SK-N-SH (cell line): ENCODE measurements at regions not wholly inside any gene's neighbourhood (a gene's known extent, or its start where the extent isn't known, plus 50 kb on each side); places are given as distances from the start of the nearest gene placed in this dataset.

ENCODE experiments used
- CTCF ChIA-PET: fragments of 300-600, 350-600 bp; formaldehyde crosslinking; extraction: SDS; loops from one replicate; lab custom pipeline; 2021; lab: Yijun Ruan, JAX
- POLR2A ChIA-PET: fragments of 350-600 bp; sonication (Branson Sonifier 250); formaldehyde crosslinking; extraction: SDS; loops from one replicate; lab custom pipeline; 2020; ENCODE audit warnings: antibody characterized with exemption, inconsistent platforms; lab: Yijun Ruan, JAX
- DNase-seq: peaks from one replicate; pipeline ENCODE4 v3.0.0; 2012
- H2AFZ ChIP-seq: fragments of 200-600 bp; sonication (generic); 2 replicates; pipeline ENCODE4 v1.8.1; 2016; ENCODE audit warnings: antibody characterized with exemption, mild to moderate bottlenecking, low read depth
- H3F3A ChIP-seq: fragments of 200-600 bp; sonication (generic); replicated peaks from 2 replicates; pipeline ENCODE3; 2016; ENCODE audit warnings: antibody characterized with exemption, mild to moderate bottlenecking; ENCODE audit not compliant: insufficient read depth
- H3K27ac ChIP-seq, 2 experiments: fragments of 200-500 bp in 1 of 2; fragments of 200-600 bp in 1 of 2; sonication (Bioruptor generic) in 1 of 2; sonication (generic), shearing (Covaris generic) in 1 of 2; 2 replicates each; pipeline versions ENCODE4 v1.5.1 to v1.6.1; 2014 to 2016; ENCODE audit warnings: low read depth in 2 of 2, inconsistent platforms in 1 of 2, low read length in 1 of 2, mild to moderate bottlenecking in 1 of 2, mixed read lengths in 1 of 2
- H3K27me3 ChIP-seq: fragments of 200-600 bp; sonication (generic), shearing (Covaris generic); 2 replicates; pipeline ENCODE4 v1.6.1; 2016; ENCODE audit warnings: mixed run types; ENCODE audit not compliant: insufficient read depth
- H3K36me3 ChIP-seq, 2 experiments: fragments of 200-500 bp in 1 of 2; fragments of 200-600 bp in 1 of 2; sonication (Bioruptor generic) in 1 of 2; sonication (generic) in 1 of 2; replicated peaks in 1 of 2; 2 replicates each; pipeline versions ENCODE3 to v1.5.1; 2014 to 2016; ENCODE audit warnings: low read length in 1 of 2, mild to moderate bottlenecking in 1 of 2; ENCODE audit not compliant: insufficient read depth in 2 of 2, control insufficient read depth in 1 of 2
- H3K4me1 ChIP-seq, 2 experiments: fragments of 200-500 bp in 1 of 2; fragments of 200-600 bp in 1 of 2; sonication (Bioruptor generic) in 1 of 2; sonication (generic), shearing (Covaris generic) in 1 of 2; 2 replicates each; pipeline versions ENCODE4 v1.5.1 to v1.6.1; 2014 to 2016; ENCODE audit warnings: low read depth in 1 of 2, low read length in 1 of 2, mixed run types in 1 of 2; ENCODE audit not compliant: insufficient read depth in 2 of 2, control insufficient read depth in 1 of 2
- H3K4me2 ChIP-seq: fragments of 200-600 bp; sonication (generic), shearing (Covaris generic); 2 replicates; pipeline ENCODE4 v1.6.1; 2017; ENCODE audit warnings: mixed run types
- H3K4me3 ChIP-seq, 2 experiments: fragments of 200-500 bp in 1 of 2; fragments of 200-600 bp in 1 of 2; sonication (Bioruptor generic) in 1 of 2; sonication (generic), shearing (Covaris generic) in 1 of 2; 2 replicates each; pipeline versions ENCODE4 v1.5.1 to v1.8.1; 2014 to 2016; ENCODE audit warnings: low read depth in 2 of 2, inconsistent platforms in 1 of 2, low read length in 1 of 2, mild to moderate bottlenecking in 1 of 2, mixed read lengths in 1 of 2, moderate library complexity in 1 of 2
- H3K79me2 ChIP-seq: fragments of 200-600 bp; sonication (generic); 2 replicates; pipeline ENCODE4 v1.8.1; 2017; ENCODE audit warnings: mild to moderate bottlenecking; ENCODE audit not compliant: insufficient read depth
- H3K9ac ChIP-seq: fragments of 200-600 bp; sonication (generic); 2 replicates; pipeline ENCODE4 v1.6.1; 2017; ENCODE audit warnings: mixed run types
- H3K9me2 ChIP-seq: fragments of 200-600 bp; sonication (generic); 2 replicates; pipeline ENCODE4 v1.6.1; 2017; ENCODE audit warnings: mixed run types
- H3K9me3 ChIP-seq: fragments of 200-600 bp; sonication (generic); 2 replicates; pipeline ENCODE4 v1.6.1; 2017; ENCODE audit warnings: mixed run types, mild to moderate bottlenecking, moderate library complexity
- H4K20me1 ChIP-seq: fragments of 200-600 bp; sonication (generic); 2 replicates; pipeline ENCODE4 v1.6.1; 2017; ENCODE audit warnings: mild to moderate bottlenecking, mixed run types; ENCODE audit not compliant: insufficient read depth
- CHD2 ChIP-seq: fragments of 150-350 bp; IDR thresholded peaks from 2 replicates; pipeline ENCODE4 v1.6.1; 2018; ENCODE audit warnings: low read length; ENCODE audit not compliant: partially characterized antibody
- EZH2phosphoT487 ChIP-seq: fragments of 200-600 bp; sonication (generic); IDR thresholded peaks from 2 replicates; pipeline ENCODE4 v1.6.1; 2017; ENCODE audit warnings: low read depth, mixed run types, mild to moderate bottlenecking, antibody characterized with exemption, moderate library complexity, borderline replicate concordance
- FOSL2 ChIP-seq: IDR thresholded peaks from 2 replicates; pipeline ENCODE4 v1.4.0; 2012; ENCODE audit warnings: low read depth, mild to moderate bottlenecking, moderate library complexity, borderline replicate concordance
- FOXJ3 ChIP-seq: sonication (generic); formaldehyde crosslinking; IDR thresholded peaks from 2 replicates; pipeline ENCODE4 v1.5.1; 2020; ENCODE audit warnings: mild to moderate bottlenecking, missing genetic modification reagents
- GABPA ChIP-seq: IDR thresholded peaks from 2 replicates; pipeline ENCODE4 v1.4.0; 2012; ENCODE audit warnings: low read depth, mild to moderate bottlenecking
- MEF2A ChIP-seq: IDR thresholded peaks from 2 replicates; pipeline ENCODE4 v1.4.0; 2012; ENCODE audit warnings: low read depth, borderline replicate concordance
- RCOR1 ChIP-seq: fragments of 150-350 bp; IDR thresholded peaks from 2 replicates; pipeline ENCODE4 v1.6.1; 2017; ENCODE audit warnings: antibody characterized with exemption, low read length
- RFX5 ChIP-seq: IDR thresholded peaks from 2 replicates; pipeline ENCODE4 v1.6.1; 2012; ENCODE audit warnings: mild to moderate bottlenecking, improper control_type of control experiment, low read length
- RXRA ChIP-seq: IDR thresholded peaks from 2 replicates; pipeline ENCODE4 v1.4.0; 2012; ENCODE audit warnings: low read depth, mild to moderate bottlenecking, borderline replicate concordance
- SMC3 ChIP-seq: IDR thresholded peaks from 2 replicates; pipeline ENCODE4 v1.6.1; 2012; ENCODE audit warnings: low read depth, low read length, improper control_type of control experiment
- TAF1 ChIP-seq: IDR thresholded peaks from 2 replicates; pipeline ENCODE4 v1.6.1; 2012; ENCODE audit warnings: low read depth, mild to moderate bottlenecking, low read length, moderate library complexity, borderline replicate concordance
- TCF12 ChIP-seq: IDR thresholded peaks from 2 replicates; pipeline ENCODE4 v1.4.0; 2012
- YY1 ChIP-seq: IDR thresholded peaks from 2 replicates; pipeline ENCODE4 v1.4.0; 2012; ENCODE audit warnings: low read depth, mild to moderate bottlenecking
- WGBS: methylation state at CpG from one replicate; pipeline ENCODE4 v1.1.6; 2017; ENCODE audit warnings: low lambda C conversion rate; 5-methylcytosine and 5-hydroxymethylcytosine counted together
- TF ChIP-seq, protein P1 (sequence below): fragments of 200-600 bp; sonication (generic); IDR thresholded peaks from 2 replicates; pipeline ENCODE4 v1.6.1; 2017; ENCODE audit warnings: antibody characterized with exemption, mild to moderate bottlenecking, moderate library complexity
- TF ChIP-seq, protein P2 (sequence below): fragments of 150-350 bp; IDR thresholded peaks from 2 replicates; pipeline ENCODE4 v1.6.1; 2016; ENCODE audit warnings: mild to moderate bottlenecking, low read depth, low read length
- TF ChIP-seq, protein P3 (sequence below): IDR thresholded peaks from 2 replicates; pipeline ENCODE4; 2012
- TF ChIP-seq, protein P4 (sequence below): IDR thresholded peaks from 2 replicates; pipeline ENCODE4 v1.4.0; 2012; ENCODE audit warnings: low read depth, borderline replicate concordance

DNA sequence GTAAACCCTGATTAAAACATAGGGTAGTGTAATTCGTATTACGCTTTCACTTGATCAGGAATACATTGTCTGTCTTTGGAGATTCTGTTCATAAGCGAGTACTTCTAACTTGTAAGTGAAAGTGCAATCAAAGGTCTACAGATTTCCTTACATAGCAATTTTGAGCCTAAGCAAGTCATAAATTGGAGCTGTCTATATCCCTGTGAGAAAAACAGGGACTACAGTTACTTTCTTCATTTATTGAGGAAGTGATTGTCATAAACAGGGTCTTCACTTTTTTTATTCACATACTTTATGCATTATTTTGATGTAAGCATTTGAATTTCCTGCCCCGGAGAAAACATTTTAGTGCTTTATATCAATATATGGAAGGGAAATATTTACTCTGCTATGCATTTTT, 670.4 kb downstream of the CBLN2 start:
- Histone ChIP-seq H3F3A (no peaks in the 10 kb centered on the region), H3K79me2 (no peaks in the 10 kb centered on the region), H3K27ac (no peak overlapping the region), H3K4me2 (no peak overlapping the region), H4K20me1 (no peaks in the 10 kb centered on the region), H3K4me3 (no peak overlapping the region), H3K9me2 (no peaks in the 10 kb centered on the region), H3K36me3 (no peaks in the 10 kb centered on the region), H2AFZ (no peak overlapping the region), H3K27me3 (no peaks in the 10 kb centered on the region), H3K9ac (no peak overlapping the region), H3K4me1 (no peaks in the 10 kb centered on the region), H3K9me3 (no peaks in the 10 kb centered on the region)
- DNase-seq = no peak
- WGBS = 69% methylated on average over 4 of the region's 4 CpGs
- ChIA-PET POLR2A (no interaction called here), CTCF (no interaction called here)
- no peak for TF ChIP-seq MEF2A
- no peak for TF ChIP-seq RCOR1
- TF ChIP-seq, protein P1, sequence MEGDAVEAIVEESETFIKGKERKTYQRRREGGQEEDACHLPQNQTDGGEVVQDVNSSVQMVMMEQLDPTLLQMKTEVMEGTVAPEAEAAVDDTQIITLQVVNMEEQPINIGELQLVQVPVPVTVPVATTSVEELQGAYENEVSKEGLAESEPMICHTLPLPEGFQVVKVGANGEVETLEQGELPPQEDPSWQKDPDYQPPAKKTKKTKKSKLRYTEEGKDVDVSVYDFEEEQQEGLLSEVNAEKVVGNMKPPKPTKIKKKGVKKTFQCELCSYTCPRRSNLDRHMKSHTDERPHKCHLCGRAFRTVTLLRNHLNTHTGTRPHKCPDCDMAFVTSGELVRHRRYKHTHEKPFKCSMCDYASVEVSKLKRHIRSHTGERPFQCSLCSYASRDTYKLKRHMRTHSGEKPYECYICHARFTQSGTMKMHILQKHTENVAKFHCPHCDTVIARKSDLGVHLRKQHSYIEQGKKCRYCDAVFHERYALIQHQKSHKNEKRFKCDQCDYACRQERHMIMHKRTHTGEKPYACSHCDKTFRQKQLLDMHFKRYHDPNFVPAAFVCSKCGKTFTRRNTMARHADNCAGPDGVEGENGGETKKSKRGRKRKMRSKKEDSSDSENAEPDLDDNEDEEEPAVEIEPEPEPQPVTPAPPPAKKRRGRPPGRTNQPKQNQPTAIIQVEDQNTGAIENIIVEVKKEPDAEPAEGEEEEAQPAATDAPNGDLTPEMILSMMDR = no peak
- TF ChIP-seq, protein P2, sequence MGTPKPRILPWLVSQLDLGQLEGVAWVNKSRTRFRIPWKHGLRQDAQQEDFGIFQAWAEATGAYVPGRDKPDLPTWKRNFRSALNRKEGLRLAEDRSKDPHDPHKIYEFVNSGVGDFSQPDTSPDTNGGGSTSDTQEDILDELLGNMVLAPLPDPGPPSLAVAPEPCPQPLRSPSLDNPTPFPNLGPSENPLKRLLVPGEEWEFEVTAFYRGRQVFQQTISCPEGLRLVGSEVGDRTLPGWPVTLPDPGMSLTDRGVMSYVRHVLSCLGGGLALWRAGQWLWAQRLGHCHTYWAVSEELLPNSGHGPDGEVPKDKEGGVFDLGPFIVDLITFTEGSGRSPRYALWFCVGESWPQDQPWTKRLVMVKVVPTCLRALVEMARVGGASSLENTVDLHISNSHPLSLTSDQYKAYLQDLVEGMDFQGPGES = no peak
- TF ChIP-seq EZH2phosphoT487 = no peak
- no peak for TF ChIP-seq TCF12
- no peak for TF ChIP-seq FOSL2
- TF ChIP-seq, protein P3, sequence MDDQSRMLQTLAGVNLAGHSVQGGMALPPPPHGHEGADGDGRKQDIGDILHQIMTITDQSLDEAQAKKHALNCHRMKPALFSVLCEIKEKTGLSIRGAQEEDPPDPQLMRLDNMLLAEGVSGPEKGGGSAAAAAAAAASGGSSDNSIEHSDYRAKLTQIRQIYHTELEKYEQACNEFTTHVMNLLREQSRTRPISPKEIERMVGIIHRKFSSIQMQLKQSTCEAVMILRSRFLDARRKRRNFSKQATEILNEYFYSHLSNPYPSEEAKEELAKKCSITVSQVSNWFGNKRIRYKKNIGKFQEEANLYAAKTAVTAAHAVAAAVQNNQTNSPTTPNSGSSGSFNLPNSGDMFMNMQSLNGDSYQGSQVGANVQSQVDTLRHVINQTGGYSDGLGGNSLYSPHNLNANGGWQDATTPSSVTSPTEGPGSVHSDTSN = no peak
- no peak for TF ChIP-seq SMC3
- no peak for TF ChIP-seq CHD2
- TF ChIP-seq GABPA = no peak
- no peak for TF ChIP-seq FOXJ3 (CRISPR knock-in tag)
- TF ChIP-seq RXRA = no peak

DNA sequence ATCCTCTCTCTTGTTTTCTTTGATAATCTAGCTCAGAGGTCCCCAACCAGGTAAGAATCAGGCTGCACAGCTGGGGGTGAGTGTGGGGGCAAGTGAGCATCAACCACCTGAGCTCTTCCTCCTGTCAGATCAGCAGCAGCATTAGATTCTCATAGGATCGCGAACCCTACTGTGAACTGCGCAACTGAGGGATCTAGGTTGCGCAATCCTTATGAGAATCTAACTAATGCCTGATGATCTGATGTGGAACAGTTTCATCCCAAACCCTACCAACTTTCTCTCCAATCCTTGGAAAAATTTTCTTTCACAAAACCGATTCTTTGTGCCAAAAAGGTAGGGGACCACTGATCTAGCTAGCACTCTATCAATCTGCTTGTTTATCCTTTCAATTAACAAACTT, 678.3 kb downstream of the CBLN2 start:
- WGBS = 14% methylated on average over 1 of the region's 5 CpGs
- Histone ChIP-seq H3K4me1 (no peaks in the 10 kb centered on the region), H3F3A (no peaks in the 10 kb centered on the region), H3K9ac (no peak overlapping the region), H3K36me3 (no peaks in the 10 kb centered on the region), H3K79me2 (no peaks in the 10 kb centered on the region), H3K4me3 (no peak overlapping the region), H3K27me3 (no peaks in the 10 kb centered on the region), H3K9me2 (no peaks in the 10 kb centered on the region), H3K9me3 (no peaks in the 10 kb centered on the region), H3K4me2 (no peak overlapping the region), H2AFZ (no peak overlapping the region), H3K27ac (no peak overlapping the region), H4K20me1 (no peaks in the 10 kb centered on the region)
- DNase-seq = no peak
- ChIA-PET CTCF (no interaction called here), POLR2A (no interaction called here)
- TF ChIP-seq, protein P4, sequence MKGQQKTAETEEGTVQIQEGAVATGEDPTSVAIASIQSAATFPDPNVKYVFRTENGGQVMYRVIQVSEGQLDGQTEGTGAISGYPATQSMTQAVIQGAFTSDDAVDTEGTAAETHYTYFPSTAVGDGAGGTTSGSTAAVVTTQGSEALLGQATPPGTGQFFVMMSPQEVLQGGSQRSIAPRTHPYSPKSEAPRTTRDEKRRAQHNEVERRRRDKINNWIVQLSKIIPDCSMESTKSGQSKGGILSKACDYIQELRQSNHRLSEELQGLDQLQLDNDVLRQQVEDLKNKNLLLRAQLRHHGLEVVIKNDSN = no peak
- TF ChIP-seq, protein P3 = no peak
- no peak for TF ChIP-seq YY1
- TF ChIP-seq RFX5 = no peak
- no peak for TF ChIP-seq TAF1
